ENCODE measurements at regions not wholly inside any gene's neighbourhood (a gene's known extent, or its start where the extent isn't known, plus 50 kb on each side); places are given as distances from the start of the nearest gene placed in this dataset.

DNA sequence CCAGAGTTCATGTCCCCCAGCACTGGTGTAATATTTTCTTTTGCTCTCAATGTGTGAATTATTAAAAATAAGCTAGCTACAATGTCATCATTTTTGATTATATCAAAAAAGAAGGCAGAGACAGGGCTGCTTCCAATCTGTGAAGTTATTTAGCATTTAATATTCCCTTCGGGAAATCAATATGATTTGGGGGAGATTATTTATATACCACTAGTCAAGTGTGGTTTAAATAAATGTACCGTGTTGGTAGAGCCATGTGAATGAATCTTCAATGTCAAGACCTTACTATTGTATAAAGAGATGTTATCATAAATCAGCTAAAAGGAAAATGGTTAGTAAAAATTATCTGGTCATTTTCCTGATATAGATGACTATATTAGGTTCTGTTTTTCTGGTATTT lies 87.4 kb upstream of the MID1 start:
- Histone ChIP-seq H3K79me2 (ENCODE audit: insufficient read depth, low read length) (no peaks in the 10 kb centered on the region), H3K9me3 (ENCODE audit: insufficient read depth, low read depth, low read length) (no peaks in the 10 kb centered on the region), H3K36me3 (ENCODE audit: insufficient read depth, low read length) (no peaks in the 10 kb centered on the region), H4K20me1 (ENCODE audit: insufficient read depth, low read length, poor library complexity, severe bottlenecking) (no peaks in the 10 kb centered on the region), H3F3A (ENCODE audit: low read depth) (no peaks in the 10 kb centered on the region), H3K4me1 (ENCODE audit: insufficient read depth, low read length, poor library complexity, severe bottlenecking) (no peaks in the 10 kb centered on the region), H2AFZ (ENCODE audit: low read length) (no peak overlapping the region), H3K27me3 (ENCODE audit: insufficient read depth, low read length, poor library complexity, severe bottlenecking) (no peaks in the 10 kb centered on the region), H3K9me2 (replicated peaks; ENCODE audit: low read depth, low read length) (no peaks in the 10 kb centered on the region), H3K4me3 (ENCODE audit: low read length, poor library complexity, severe bottlenecking) (no peak overlapping the region), H3K9ac (ENCODE audit: low read depth, low read length, poor library complexity, severe bottlenecking) (no peak overlapping the region), H3K4me2 (ENCODE audit: low read depth, low read length, poor library complexity, severe bottlenecking) (no peak overlapping the region)
- no peak for TF ChIP-seq EZH2phosphoT487 (IDR thresholded peaks at IDR 0.05; ENCODE audit: borderline replicate concordance)
- TF ChIP-seq, protein P1, sequence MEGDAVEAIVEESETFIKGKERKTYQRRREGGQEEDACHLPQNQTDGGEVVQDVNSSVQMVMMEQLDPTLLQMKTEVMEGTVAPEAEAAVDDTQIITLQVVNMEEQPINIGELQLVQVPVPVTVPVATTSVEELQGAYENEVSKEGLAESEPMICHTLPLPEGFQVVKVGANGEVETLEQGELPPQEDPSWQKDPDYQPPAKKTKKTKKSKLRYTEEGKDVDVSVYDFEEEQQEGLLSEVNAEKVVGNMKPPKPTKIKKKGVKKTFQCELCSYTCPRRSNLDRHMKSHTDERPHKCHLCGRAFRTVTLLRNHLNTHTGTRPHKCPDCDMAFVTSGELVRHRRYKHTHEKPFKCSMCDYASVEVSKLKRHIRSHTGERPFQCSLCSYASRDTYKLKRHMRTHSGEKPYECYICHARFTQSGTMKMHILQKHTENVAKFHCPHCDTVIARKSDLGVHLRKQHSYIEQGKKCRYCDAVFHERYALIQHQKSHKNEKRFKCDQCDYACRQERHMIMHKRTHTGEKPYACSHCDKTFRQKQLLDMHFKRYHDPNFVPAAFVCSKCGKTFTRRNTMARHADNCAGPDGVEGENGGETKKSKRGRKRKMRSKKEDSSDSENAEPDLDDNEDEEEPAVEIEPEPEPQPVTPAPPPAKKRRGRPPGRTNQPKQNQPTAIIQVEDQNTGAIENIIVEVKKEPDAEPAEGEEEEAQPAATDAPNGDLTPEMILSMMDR (conservative IDR thresholded peaks at IDR 0.05; ENCODE audit: low read length), result no peak

DNA sequence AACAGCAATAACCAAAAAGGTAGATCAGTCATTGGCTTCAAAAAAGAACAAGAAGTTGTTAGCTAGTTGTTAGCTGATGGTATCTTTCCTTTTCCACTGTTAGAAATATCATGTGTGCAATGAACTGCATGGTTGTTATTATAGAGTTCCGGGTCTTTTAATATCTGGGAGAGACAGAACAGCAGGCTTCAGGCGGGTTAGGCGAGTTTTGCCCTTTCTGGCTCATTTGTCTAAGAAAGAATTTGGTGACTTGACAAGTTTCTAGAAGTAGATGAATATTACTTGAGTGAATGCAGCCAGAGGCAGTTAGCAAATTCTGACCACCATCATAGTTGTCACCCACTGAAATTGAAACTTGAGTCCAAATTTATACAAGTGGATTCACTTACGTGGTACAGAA lies 88.9 kb upstream of the MID1 start:
- no peak overlapping the region for H3K9ac ChIP-seq (ENCODE audit: low read depth, low read length, poor library complexity, severe bottlenecking)
- no peaks in the 10 kb centered on the region for H3K9me3 ChIP-seq (ENCODE audit: insufficient read depth, low read depth, low read length)
- TF ChIP-seq EZH2phosphoT487 (IDR thresholded peaks at IDR 0.05; ENCODE audit: borderline replicate concordance), result no peak
- TF ChIP-seq, protein P1 (conservative IDR thresholded peaks at IDR 0.05; ENCODE audit: low read length), result no peak
- no peaks in the 10 kb centered on the region for H3K36me3 ChIP-seq (ENCODE audit: insufficient read depth, low read length)
- no peaks in the 10 kb centered on the region for H3K27me3 ChIP-seq (ENCODE audit: insufficient read depth, low read length, poor library complexity, severe bottlenecking)
- H3K4me3 ChIP-seq (ENCODE audit: low read length, poor library complexity, severe bottlenecking), result no peak overlapping the region
- no peaks in the 10 kb centered on the region for H3K9me2 ChIP-seq (replicated peaks; ENCODE audit: low read depth, low read length)
- H3K4me1 ChIP-seq (ENCODE audit: insufficient read depth, low read length, poor library complexity, severe bottlenecking), result no peaks in the 10 kb centered on the region
- H2AFZ ChIP-seq (ENCODE audit: low read length), result no peak overlapping the region
- no peaks in the 10 kb centered on the region for H4K20me1 ChIP-seq (ENCODE audit: insufficient read depth, low read length, poor library complexity, severe bottlenecking)
- no peaks in the 10 kb centered on the region for H3F3A ChIP-seq (ENCODE audit: low read depth)
- no peak overlapping the region for H3K4me2 ChIP-seq (ENCODE audit: low read depth, low read length, poor library complexity, severe bottlenecking)
- no peaks in the 10 kb centered on the region for H3K79me2 ChIP-seq (ENCODE audit: insufficient read depth, low read length)

DNA sequence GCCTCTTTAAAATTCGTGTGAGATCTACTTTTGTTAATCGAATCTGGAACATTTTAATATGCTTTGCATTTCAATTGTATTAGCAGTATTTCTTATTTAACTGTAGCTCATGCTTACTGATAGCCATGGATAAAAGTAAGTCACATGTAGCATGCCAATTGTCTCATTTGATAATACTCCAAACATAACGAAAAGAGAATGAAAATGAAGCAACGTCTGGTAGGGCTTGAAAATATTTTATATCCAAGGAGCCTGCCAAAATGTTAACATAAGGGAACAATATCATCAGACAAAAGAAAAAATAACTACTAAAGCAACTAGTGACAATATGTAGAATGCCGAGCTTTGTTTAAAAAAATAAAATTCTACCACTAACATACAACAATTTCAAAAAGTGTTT lies 94.1 kb upstream of the MID1 start:
- no peaks in the 10 kb centered on the region for H3K36me3 ChIP-seq (ENCODE audit: insufficient read depth, low read length)
- H3K9me3 ChIP-seq (ENCODE audit: insufficient read depth, low read depth, low read length), result no peaks in the 10 kb centered on the region
- H3K79me2 ChIP-seq (ENCODE audit: insufficient read depth, low read length), result no peaks in the 10 kb centered on the region
- H3K9ac ChIP-seq (ENCODE audit: low read depth, low read length, poor library complexity, severe bottlenecking), result no peak overlapping the region
- H3K9me2 ChIP-seq (replicated peaks; ENCODE audit: low read depth, low read length), result no peaks in the 10 kb centered on the region
- no peaks in the 10 kb centered on the region for H3K4me1 ChIP-seq (ENCODE audit: insufficient read depth, low read length, poor library complexity, severe bottlenecking)
- no peaks in the 10 kb centered on the region for H3K27me3 ChIP-seq (ENCODE audit: insufficient read depth, low read length, poor library complexity, severe bottlenecking)
- H3K4me2 ChIP-seq (ENCODE audit: low read depth, low read length, poor library complexity, severe bottlenecking), result no peak overlapping the region
- TF ChIP-seq, protein P1 (conservative IDR thresholded peaks at IDR 0.05; ENCODE audit: low read length), result no peak
- no peak for TF ChIP-seq EZH2phosphoT487 (IDR thresholded peaks at IDR 0.05; ENCODE audit: borderline replicate concordance)
- H2AFZ ChIP-seq (ENCODE audit: low read length), result no peak overlapping the region
- H3F3A ChIP-seq (ENCODE audit: low read depth), result no peaks in the 10 kb centered on the region
- no peaks in the 10 kb centered on the region for H4K20me1 ChIP-seq (ENCODE audit: insufficient read depth, low read length, poor library complexity, severe bottlenecking)
- H3K4me3 ChIP-seq (ENCODE audit: low read length, poor library complexity, severe bottlenecking), result no peak overlapping the region
